HG03280 (cell line): ENCODE measurements at regions not wholly inside any gene's neighbourhood (a gene's known extent, or its start where the extent isn't known, plus 50 kb on each side); places are given as distances from the start of the nearest gene placed in this dataset.
"Not testable (repeated sequence)": the region's sequence is repeated elsewhere in the genome, so short reads cannot be mapped to it uniquely, and the experiment has no call there.

Experiments used
- ATAC-seq: cut with Tn5 transposase; IDR thresholded peaks from one replicate; pipeline ENCODE4 v1.9.1; 2021; ENCODE audit warnings: mild to moderate bottlenecking, moderate library complexity; ENCODE audit not compliant: unreplicated experiment

DNA sequence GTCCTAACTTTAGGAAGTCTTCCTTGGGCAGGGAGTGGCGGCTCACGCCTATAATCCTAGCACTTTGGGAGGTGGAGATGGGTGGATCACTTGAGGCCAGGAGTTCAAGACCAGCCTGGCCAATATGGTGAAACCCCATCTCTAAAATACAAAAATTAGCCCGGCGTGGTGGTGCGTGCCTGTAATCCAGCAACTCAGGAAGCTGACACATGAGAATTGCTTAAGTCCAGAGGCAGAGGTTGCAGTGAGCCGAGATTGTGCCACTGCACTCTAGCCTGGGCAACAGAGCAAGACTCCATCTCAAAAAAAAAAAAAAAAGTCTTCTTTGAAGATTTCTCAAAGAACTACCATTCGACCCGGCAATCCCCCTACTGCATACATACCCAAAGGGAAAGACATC, 50.0 kb upstream of the GPCPD1 start:
- ATAC-seq = not testable (repeated sequence)
